ENCODE measurements at regions not wholly inside any gene's neighbourhood (a gene's known extent, or its start where the extent isn't known, plus 50 kb on each side); places are given as distances from the start of the nearest gene placed in this dataset.
"Not testable (repeated sequence)": the region's sequence is repeated elsewhere in the genome, so short reads cannot be mapped to it uniquely, and the experiment has no call there.

- ATAC-seq (replicated peaks in 1 of 2) (no peak), DNase-seq (no peak)
- Mint-ChIP-seq H3K4me3 (no peak overlapping the region), H3K4me1 (ENCODE audit: low read depth) (no peaks in the 10 kb centered on the region), H3K36me3 (ENCODE audit: insufficient read depth in 2 of 2) (no peaks in the 10 kb centered on the region), H3K27me3 (ENCODE audit: low read depth) (peaks cover 14% of the 10 kb centered on the region), H3K27ac (no peak overlapping the region), H3K9me3 (no peaks in the 10 kb centered on the region)
Measured at GRCh38 chr11:134843020-134843419, 431.0 kb upstream of the B3GAT1 start.

GRCh38 chr11:134841972-134842371 is 429.9 kb upstream of the B3GAT1 start:
- DNase-seq (no peak), ATAC-seq (replicated peaks in 1 of 2) (no peak)
- Mint-ChIP-seq H3K27me3 (ENCODE audit: low read depth) (peaks cover 14% of the 10 kb centered on the region), H3K27ac (no peak overlapping the region), H3K36me3 (ENCODE audit: insufficient read depth in 2 of 2) (no peaks in the 10 kb centered on the region), H3K4me1 (ENCODE audit: low read depth) (no peaks in the 10 kb centered on the region), H3K4me3 (no peak overlapping the region), H3K9me3 (no peaks in the 10 kb centered on the region)

GRCh38 chr11:134841411-134841810 is 429.4 kb upstream of the B3GAT1 start:
- DNase-seq = no peak
- no peak overlapping the region for H3K4me3 Mint-ChIP-seq
- no peak overlapping the region for H3K27ac Mint-ChIP-seq
- H3K4me1 Mint-ChIP-seq (ENCODE audit: low read depth) = no peaks in the 10 kb centered on the region
- no peak for ATAC-seq (replicated peaks in 1 of 2)
- peaks cover 14% of the 10 kb centered on the region for H3K27me3 Mint-ChIP-seq (ENCODE audit: low read depth)
- no peaks in the 10 kb centered on the region for H3K36me3 Mint-ChIP-seq (ENCODE audit: insufficient read depth in 2 of 2)
- H3K9me3 Mint-ChIP-seq = no peaks in the 10 kb centered on the region

- Mint-ChIP-seq H3K36me3 (ENCODE audit: insufficient read depth in 2 of 2) (no peaks in the 10 kb centered on the region), H3K9me3 (no peaks in the 10 kb centered on the region), H3K4me3 (no peak overlapping the region), H3K27me3 (ENCODE audit: low read depth) (peaks cover 14% of the 10 kb centered on the region), H3K27ac (no peak overlapping the region), H3K4me1 (ENCODE audit: low read depth) (no peaks in the 10 kb centered on the region)
- DNase-seq (no peak), ATAC-seq (replicated peaks in 1 of 2) (no peak)
Measured at GRCh38 chr11:134840945-134841344, 428.9 kb upstream of the B3GAT1 start.

- H3K4me3 Mint-ChIP-seq; ATAC-seq (replicated peaks in 1 of 2); H3K27ac Mint-ChIP-seq; DNase-seq; H3K9me3 Mint-ChIP-seq; H3K36me3 Mint-ChIP-seq (ENCODE audit: insufficient read depth in 2 of 2); H3K4me1 Mint-ChIP-seq (ENCODE audit: low read depth): not testable (repeated sequence)
- peaks cover 14% of the 10 kb centered on the region for H3K27me3 Mint-ChIP-seq (ENCODE audit: low read depth)
Measured at GRCh38 chr11:134840165-134840564, 428.1 kb upstream of the B3GAT1 start.

- Mint-ChIP-seq H3K4me1 (ENCODE audit: low read depth) (no peaks in the 10 kb centered on the region), H3K36me3 (ENCODE audit: insufficient read depth in 2 of 2) (no peaks in the 10 kb centered on the region), H3K9me3 (no peaks in the 10 kb centered on the region), H3K27me3 (ENCODE audit: low read depth) (peaks cover 14% of the 10 kb centered on the region), H3K27ac (no peak overlapping the region), H3K4me3 (no peak overlapping the region)
- ATAC-seq (replicated peaks in 1 of 2) (no peak), DNase-seq (no peak)
Measured at GRCh38 chr11:134838708-134839107, 426.7 kb upstream of the B3GAT1 start.

- no peaks in the 10 kb centered on the region for H3K9me3 Mint-ChIP-seq
- H3K27me3 Mint-ChIP-seq (ENCODE audit: low read depth) = peaks cover 14% of the 10 kb centered on the region
- no peak overlapping the region for H3K4me3 Mint-ChIP-seq
- no peaks in the 10 kb centered on the region for H3K4me1 Mint-ChIP-seq (ENCODE audit: low read depth)
- H3K36me3 Mint-ChIP-seq (ENCODE audit: insufficient read depth in 2 of 2) = no peaks in the 10 kb centered on the region
- H3K27ac Mint-ChIP-seq = no peak overlapping the region
- DNase-seq (no peak), ATAC-seq (replicated peaks in 1 of 2) (no peak)
Measured at GRCh38 chr11:134837887-134838232, 425.8 kb upstream of the B3GAT1 start.

- H3K4me1 Mint-ChIP-seq (ENCODE audit: low read depth) = no peaks in the 10 kb centered on the region
- H3K4me3 Mint-ChIP-seq = no peak overlapping the region
- no peaks in the 10 kb centered on the region for H3K9me3 Mint-ChIP-seq
- peaks cover 14% of the 10 kb centered on the region for H3K27me3 Mint-ChIP-seq (ENCODE audit: low read depth)
- H3K27ac Mint-ChIP-seq = no peak overlapping the region
- no peak for ATAC-seq (replicated peaks in 1 of 2)
- no peak for DNase-seq
- no peaks in the 10 kb centered on the region for H3K36me3 Mint-ChIP-seq (ENCODE audit: insufficient read depth in 2 of 2)
Measured at GRCh38 chr11:134837166-134837886, 425.3 kb upstream of the B3GAT1 start.

- H3K36me3 Mint-ChIP-seq (ENCODE audit: insufficient read depth in 2 of 2) = no peaks in the 10 kb centered on the region
- no peak overlapping the region for H3K27ac Mint-ChIP-seq
- DNase-seq = no peak
- no peaks in the 10 kb centered on the region for H3K9me3 Mint-ChIP-seq
- no peak overlapping the region for H3K4me3 Mint-ChIP-seq
- no peaks in the 10 kb centered on the region for H3K4me1 Mint-ChIP-seq (ENCODE audit: low read depth)
- no peak for ATAC-seq (replicated peaks in 1 of 2)
- peaks cover 14% of the 10 kb centered on the region for H3K27me3 Mint-ChIP-seq (ENCODE audit: low read depth)
Measured at GRCh38 chr11:134836561-134836960, 424.5 kb upstream of the B3GAT1 start.

- Mint-ChIP-seq H3K36me3 (ENCODE audit: insufficient read depth in 2 of 2) (no peaks in the 10 kb centered on the region), H3K4me1 (ENCODE audit: low read depth) (no peaks in the 10 kb centered on the region), H3K9me3 (peaks cover 0 to under 1% of the 10 kb centered on the region in 2 donors), H3K27me3 (ENCODE audit: low read depth) (peaks cover 17% of the 10 kb centered on the region), H3K4me3 (no peak overlapping the region), H3K27ac (no peak overlapping the region)
- ATAC-seq (replicated peaks in 1 of 2) (no peak), DNase-seq (no peak)
Measured at GRCh38 chr11:134835561-134835960, 423.5 kb upstream of the B3GAT1 start.

- Mint-ChIP-seq H3K36me3 (ENCODE audit: insufficient read depth in 2 of 2) (peaks cover 0 to 1% of the 10 kb centered on the region in 2 donors), H3K4me3 (no peak overlapping the region), H3K27ac (no peak overlapping the region), H3K9me3 (peaks cover 3% of the 10 kb centered on the region in 2 donors), H3K27me3 (ENCODE audit: low read depth) (peaks cover 15% of the 10 kb centered on the region), H3K4me1 (ENCODE audit: low read depth) (no peaks in the 10 kb centered on the region)
- ATAC-seq (replicated peaks in 1 of 2) = no peak
- DNase-seq = no peak
Measured at GRCh38 chr11:134830312-134830711, 418.3 kb upstream of the B3GAT1 start.

- H3K27ac Mint-ChIP-seq = no peak overlapping the region
- H3K9me3 Mint-ChIP-seq = no peaks in the 10 kb centered on the region
- ATAC-seq (replicated peaks in 1 of 2) (no peak), DNase-seq (no peak)
- peaks cover 16% of the 10 kb centered on the region for H3K27me3 Mint-ChIP-seq (ENCODE audit: low read depth)
- H3K4me1 Mint-ChIP-seq (ENCODE audit: low read depth) = no peaks in the 10 kb centered on the region
- no peak overlapping the region for H3K4me3 Mint-ChIP-seq
- no peaks in the 10 kb centered on the region for H3K36me3 Mint-ChIP-seq (ENCODE audit: insufficient read depth in 2 of 2)
Measured at GRCh38 chr11:134823970-134824369, 411.9 kb upstream of the B3GAT1 start.

GRCh38 chr11:134822897-134823296 is 410.9 kb upstream of the B3GAT1 start:
- ATAC-seq (replicated peaks in 1 of 2) = no peak
- no peak overlapping the region for H3K27ac Mint-ChIP-seq

GRCh38 chr11:134821422-134821821 is 409.4 kb upstream of the B3GAT1 start:
- Mint-ChIP-seq H3K4me1 (ENCODE audit: low read depth) (no peaks in the 10 kb centered on the region), H3K27me3 (ENCODE audit: low read depth) (peaks cover 27% of the 10 kb centered on the region), H3K36me3 (ENCODE audit: insufficient read depth in 2 of 2) (no peaks in the 10 kb centered on the region), H3K4me3 (no peak overlapping the region), H3K9me3 (no peaks in the 10 kb centered on the region), H3K27ac (no peak overlapping the region)
- ATAC-seq (replicated peaks in 1 of 2) = no peak
- DNase-seq = no peak

More at GRCh38 chr11:134822897-134823296, 410.9 kb upstream of the B3GAT1 start:
- H3K9me3 Mint-ChIP-seq = no peaks in the 10 kb centered on the region
- peaks cover 27% of the 10 kb centered on the region for H3K27me3 Mint-ChIP-seq (ENCODE audit: low read depth)
- H3K36me3 Mint-ChIP-seq (ENCODE audit: insufficient read depth in 2 of 2) = no peaks in the 10 kb centered on the region
- DNase-seq = no peak
- no peaks in the 10 kb centered on the region for H3K4me1 Mint-ChIP-seq (ENCODE audit: low read depth)
- H3K4me3 Mint-ChIP-seq = no peak overlapping the region

Measured in activated T-cell treated with anti-CD3 and anti-CD28 coated beads, Interleukin-2, amount 50 U/mL, for 72 hours (primary cell).